ENCODE measurements at regions not wholly inside any gene's neighbourhood (a gene's known extent, or its start where the extent isn't known, plus 50 kb on each side); places are given as distances from the start of the nearest gene placed in this dataset.
A peak's percentile ranks its signal among the peaks of the same experiment; 100 is the strongest.
"Not testable (repeated sequence)": the region's sequence is repeated elsewhere in the genome, so short reads cannot be mapped to it uniquely, and the experiment has no call there.

DNA sequence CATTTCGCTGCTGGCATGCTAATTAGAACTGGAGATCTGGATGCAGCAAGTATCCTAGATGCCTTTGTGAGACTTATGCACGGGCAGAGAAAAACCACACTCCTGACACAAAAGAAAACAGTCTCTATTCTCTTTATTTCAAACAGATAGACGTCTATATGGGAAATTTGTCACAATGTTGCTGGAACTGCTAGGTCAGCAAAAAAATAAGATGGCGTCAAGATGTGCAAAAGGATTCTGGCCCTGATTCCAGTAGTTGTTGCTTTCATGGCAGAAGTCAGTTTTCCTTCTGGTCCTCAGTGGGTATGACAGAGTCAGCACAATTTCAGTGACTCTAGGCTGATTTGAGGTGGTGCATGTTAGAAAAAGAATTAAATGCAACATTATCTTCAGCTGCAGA is 1068.0 kb downstream of the SLITRK5 start:
- no peak for DNase-seq

DNA sequence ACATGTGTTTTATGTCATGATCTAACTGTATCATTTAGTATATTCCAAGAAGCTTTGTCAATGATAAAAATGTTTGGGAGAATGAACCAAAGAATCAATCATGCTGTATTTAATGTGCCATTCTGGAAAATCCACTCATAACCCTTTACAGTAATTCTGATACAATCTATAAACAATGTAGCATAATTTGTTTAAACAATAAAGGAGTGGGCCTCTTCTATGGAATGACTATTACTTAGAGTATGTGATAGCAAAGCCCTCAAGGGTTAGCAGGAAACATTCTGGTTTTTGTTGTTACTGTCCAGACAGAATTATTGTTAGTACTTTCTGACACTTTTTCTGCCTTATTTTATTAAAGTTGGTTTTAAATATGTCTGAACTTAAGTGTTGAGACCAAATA is 1073.1 kb downstream of the SLITRK5 start:
- DNase-seq, result no peak

- DNase-seq, result no peak
Observed at GRCh38 chr13:88745011-88745410, 1073.8 kb downstream of the SLITRK5 start.

DNA sequence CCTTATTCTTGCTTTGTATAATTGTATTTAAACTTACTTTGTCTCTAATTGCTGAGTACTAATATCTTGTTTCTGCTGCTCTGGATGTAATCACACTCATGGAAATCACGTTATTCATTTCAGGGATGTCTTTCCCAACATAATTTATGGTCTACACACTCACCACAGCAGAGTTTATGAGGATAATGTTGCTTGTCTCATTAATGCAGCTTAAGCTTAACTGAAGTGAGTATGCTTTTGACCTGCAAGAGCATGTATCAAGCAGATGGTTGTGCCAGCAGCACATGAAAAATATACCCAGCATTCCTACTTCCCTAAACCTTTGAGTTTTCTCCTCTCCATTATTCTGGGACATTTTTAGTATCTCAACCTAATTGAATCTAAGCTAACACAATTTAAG is 1080.9 kb downstream of the SLITRK5 start:
- DNase-seq, result no peak

GRCh38 chr13:88754141-88754540 is 1083.0 kb downstream of the SLITRK5 start:
- DNase-seq, result no peak

DNA sequence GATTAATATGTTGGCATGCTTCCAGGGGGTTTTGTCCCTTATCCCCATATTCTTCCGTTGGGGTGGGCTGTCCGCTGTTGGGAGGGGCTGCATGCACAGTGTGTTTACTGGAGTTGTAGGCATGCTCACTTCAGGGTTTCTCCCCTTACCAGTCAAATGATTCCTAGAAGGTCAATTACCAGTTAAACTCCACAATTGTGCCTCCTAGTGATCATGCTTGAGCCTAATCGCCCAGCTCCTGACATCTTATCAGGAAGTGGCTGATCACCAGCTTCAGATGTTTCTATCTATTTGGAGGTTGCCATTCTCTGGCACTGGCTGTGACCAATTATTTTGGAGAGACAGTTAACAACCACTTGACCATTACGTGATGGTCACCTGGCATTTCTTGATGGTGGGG is 1090.0 kb downstream of the SLITRK5 start:
- DNase-seq, result no peak

DNA sequence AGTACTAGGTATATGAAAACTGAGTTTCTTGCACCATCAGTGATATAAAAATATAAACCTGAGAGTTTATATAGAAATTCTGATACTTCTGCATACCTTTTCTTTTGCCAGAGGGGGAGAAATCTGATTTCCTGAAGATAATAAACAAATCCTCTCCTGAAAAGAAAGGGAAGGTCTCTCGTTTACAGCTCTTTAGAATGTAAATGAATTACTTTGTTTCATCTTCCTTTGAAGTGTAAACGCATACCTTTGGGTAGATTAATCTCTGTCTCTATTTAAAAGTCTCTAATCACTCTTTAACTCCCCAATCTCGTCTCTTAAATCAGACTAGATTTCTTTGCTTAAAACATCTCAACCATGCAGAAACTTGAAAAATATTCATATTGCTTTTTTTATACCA is 1092.9 kb downstream of the SLITRK5 start:
- DNase-seq, result no peak

DNA sequence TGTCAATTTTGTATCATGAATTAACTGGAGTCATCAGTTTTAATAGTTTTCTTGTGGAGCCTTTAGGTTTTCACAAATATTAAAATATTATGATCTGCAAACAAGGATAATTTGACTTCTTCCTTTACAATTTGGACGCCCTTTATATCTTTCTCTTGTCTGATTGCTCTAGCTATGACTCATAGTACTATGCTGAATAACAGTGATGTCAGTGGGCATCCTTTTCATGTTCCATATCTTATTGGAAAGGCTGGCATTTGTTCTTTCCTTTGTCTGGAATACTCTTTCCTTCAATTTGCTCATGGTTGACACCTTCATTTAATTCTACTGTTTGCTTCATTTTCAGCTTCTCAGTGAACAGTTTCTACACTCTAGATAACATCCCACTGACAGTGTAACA is 1129.3 kb downstream of the SLITRK5 start:
- DNase-seq, result no peak

- no peak for DNase-seq
Observed at GRCh38 chr13:88801361-88801760, 1130.2 kb downstream of the SLITRK5 start.

GRCh38 chr13:88802886-88803285 is 1131.7 kb downstream of the SLITRK5 start:
- no peak for DNase-seq

DNA sequence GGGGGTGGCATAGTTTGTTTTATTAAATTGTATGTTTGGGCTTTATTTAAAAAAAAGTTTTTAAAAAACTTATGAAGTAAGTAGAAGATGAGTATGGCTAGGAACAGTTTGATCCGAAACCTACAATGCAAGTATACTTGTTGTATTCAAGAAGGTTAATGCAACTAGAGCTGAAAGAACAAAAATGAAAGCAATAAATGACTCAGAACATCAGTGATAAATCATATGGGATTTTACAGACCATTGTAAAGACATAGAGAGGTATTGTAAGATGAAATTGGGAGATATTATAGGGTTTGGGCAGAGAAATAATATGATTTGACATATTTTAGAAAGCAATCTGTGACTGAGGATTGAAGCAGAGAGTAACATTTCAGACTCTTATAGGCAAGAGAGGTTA is 1135.3 kb downstream of the SLITRK5 start:
- no peak for DNase-seq

GRCh38 chr13:88817560-88817959 is 1146.4 kb downstream of the SLITRK5 start:
- no peak for DNase-seq

- DNase-seq, result no peak
Observed at GRCh38 chr13:88823114-88823513, 1151.9 kb downstream of the SLITRK5 start.

DNA sequence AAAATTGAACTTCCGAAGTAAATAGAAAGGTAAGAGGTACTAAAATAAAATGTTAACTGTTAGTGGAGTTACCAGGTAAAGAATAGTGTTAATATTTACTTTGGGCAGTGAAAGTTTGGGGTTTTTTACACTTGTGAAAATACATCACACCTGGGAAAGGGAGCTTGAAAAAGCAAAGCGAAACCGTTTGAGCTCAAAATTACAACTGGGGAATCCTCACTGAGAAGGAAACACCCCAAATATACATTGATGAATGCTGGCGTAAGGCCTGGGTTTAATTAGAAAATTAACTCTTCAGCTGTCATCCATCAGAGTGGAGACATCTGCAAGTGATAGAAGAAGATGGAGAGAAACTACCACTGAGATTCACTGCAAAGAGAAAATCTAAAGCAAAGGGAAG is 1153.0 kb downstream of the SLITRK5 start:
- no peak for DNase-seq

DNA sequence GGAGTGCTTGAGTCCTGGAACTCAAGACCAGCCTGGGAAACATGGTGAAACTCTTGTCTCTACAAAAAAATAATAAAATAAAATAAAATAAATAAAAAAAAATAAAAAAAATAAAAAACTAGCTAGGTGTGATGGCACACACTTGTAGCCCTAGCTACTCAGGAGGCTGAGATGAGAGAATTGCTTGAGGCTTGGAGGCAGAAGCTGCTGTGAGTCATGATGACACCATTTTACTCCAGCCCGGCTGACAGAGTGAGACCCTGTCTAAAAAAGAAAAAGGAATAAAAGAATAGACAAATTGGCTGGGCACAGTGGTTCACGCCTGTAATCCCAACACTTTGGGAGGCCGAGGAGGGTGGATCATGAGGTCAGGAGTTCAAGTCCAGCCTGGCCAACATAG is 1168.9 kb downstream of the SLITRK5 start:
- no peak for DNase-seq

DNA sequence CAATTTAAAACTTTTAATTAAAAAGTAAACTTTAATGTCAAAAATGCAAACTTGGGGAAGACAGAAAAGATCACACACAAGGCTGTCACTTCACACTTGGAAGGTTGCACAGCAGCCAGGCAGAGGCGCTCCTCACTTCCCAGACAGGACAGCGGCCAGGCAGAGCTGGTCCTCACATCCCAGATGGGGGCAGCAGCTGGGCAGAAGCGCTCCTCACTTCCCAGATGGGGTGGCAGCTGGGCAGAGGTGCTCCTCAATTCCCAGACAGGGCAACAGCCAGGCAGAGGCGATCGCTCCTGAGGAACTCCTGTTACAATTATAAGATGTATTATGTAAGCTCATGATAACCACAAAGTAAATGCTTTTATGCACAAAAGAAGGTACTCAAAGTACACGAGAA is 1181.1 kb downstream of the SLITRK5 start:
- DNase-seq, result not testable (repeated sequence)

DNA sequence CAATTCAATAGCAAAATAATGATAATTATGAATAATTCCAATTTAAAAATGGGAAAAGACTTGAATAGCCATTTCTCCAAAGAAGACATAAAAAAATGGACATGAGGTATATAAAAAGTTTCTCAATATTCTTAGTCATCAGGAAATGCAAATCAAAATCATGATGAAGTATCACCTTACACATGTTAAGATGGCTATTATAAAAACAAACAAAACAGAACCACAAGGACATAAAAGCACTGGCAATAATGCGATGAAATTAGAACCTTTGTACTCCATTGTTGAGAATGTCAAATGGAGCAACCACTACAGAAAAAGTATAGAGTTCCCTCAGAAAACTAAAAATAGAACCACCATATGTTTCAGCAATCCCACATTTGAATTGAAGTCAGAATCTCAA is 1186.1 kb downstream of the SLITRK5 start:
- peak; percentile 63 for DNase-seq

GRCh38 chr13:88862095-88862620 is 1191.0 kb downstream of the SLITRK5 start:
- DNase-seq, result peak; percentile 95

GRCh38 chr13:88863116-88863515 is 1191.9 kb downstream of the SLITRK5 start:
- no peak for DNase-seq

- no peak for DNase-seq
Observed at GRCh38 chr13:88866195-88866594, 1195.0 kb downstream of the SLITRK5 start.

- DNase-seq, result no peak
Observed at GRCh38 chr13:88883741-88884140, 1212.6 kb downstream of the SLITRK5 start.

GRCh38 chr13:88887045-88887662 is 1216.0 kb downstream of the SLITRK5 start:
- DNase-seq, result no peak

- DNase-seq, result no peak
Observed at GRCh38 chr13:88895261-88895941, 1224.2 kb downstream of the SLITRK5 start.

DNA sequence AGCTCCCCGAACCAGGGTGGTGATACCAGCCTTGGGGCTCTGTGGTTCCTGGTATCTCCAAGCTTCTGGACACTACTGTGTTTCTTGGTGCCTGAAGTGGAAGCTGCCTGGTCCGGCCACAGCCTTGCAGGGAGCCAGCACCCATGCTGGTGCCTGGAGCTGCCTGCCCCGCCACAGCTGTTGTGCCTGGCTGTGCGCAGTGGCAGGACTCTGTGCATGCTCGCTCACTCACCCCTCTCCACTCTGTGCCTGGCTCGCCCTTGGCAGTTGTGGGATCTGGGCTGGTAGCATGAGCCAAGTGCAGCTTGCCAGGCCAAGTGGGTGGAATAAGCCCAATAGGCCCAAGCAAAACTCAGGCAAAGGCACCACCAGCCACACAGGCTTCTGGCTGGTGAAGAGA is 1225.3 kb downstream of the SLITRK5 start:
- no peak for DNase-seq

GRCh38 chr13:88908961-88909441 is 1237.8 kb downstream of the SLITRK5 start:
- DNase-seq, result peak; percentile 82
